IMR-90 (cell line): ENCODE measurements at regions not wholly inside any gene's neighbourhood (a gene's known extent, or its start where the extent isn't known, plus 50 kb on each side); places are given as distances from the start of the nearest gene placed in this dataset.

ENCODE experiments used
- ATAC-seq: fragments of 200-7000 bp; cut with Tn5 transposase; 2 replicates; pipeline ENCODE4 v1.9.1; 2020; ENCODE audit warnings: low read depth, mild to moderate bottlenecking, moderate library complexity
- BruUV-seq: library from RNA; stranded (reverse); fragments of 400-500 nt; replicated peaks from 2 replicates; lab custom pipeline; 2021; lab: Mats Ljungman, UMichigan
- CTCF ChIA-PET: fragments of 300-600 bp; formaldehyde crosslinking; extraction: SDS; loops from one replicate; lab custom pipeline; 2021; ENCODE audit warnings: antibody characterized with exemption; lab: Yijun Ruan, JAX
- POLR2A ChIA-PET: fragments of 300-600 bp; sonication (Branson Sonifier 250); formaldehyde crosslinking; loops from one replicate; lab custom pipeline; 2022; ENCODE audit warnings: antibody characterized with exemption; ENCODE audit not compliant: unreplicated experiment; lab: Charles Lee
- DNase-seq: peaks from one replicate; pipeline ENCODE4 v3.0.0; 2013
- H2AFZ ChIP-seq: replicated peaks from 2 replicates; pipeline ENCODE3; 2013; ENCODE audit warnings: low read length, mild to moderate bottlenecking; ENCODE audit not compliant: poor library complexity
- H2AK5ac ChIP-seq: 2 replicates; pipeline ENCODE4 v1.6.1; 2013; ENCODE audit warnings: low read depth, low read length, inconsistent platforms
- H2AK9ac ChIP-seq: replicated peaks from 2 replicates; pipeline ENCODE3; 2013; ENCODE audit warnings: mild to moderate bottlenecking, low read depth, low read length, moderate library complexity; ENCODE audit not compliant: poor library complexity
- H2BK120ac ChIP-seq: 2 replicates; pipeline ENCODE4 v1.6.1; 2013; ENCODE audit warnings: low read depth, low read length, inconsistent platforms
- H2BK15ac ChIP-seq: 3 replicates; pipeline ENCODE4 v1.6.1; 2013; ENCODE audit warnings: low read depth, low read length, inconsistent platforms
- H2BK20ac ChIP-seq: 2 replicates; pipeline ENCODE4 v1.6.1; 2013; ENCODE audit warnings: low read depth, mild to moderate bottlenecking, inconsistent platforms, low read length, moderate library complexity
- H2BK5ac ChIP-seq: 2 replicates; pipeline ENCODE4 v1.6.1; 2013; ENCODE audit warnings: mild to moderate bottlenecking, low read depth, low read length, inconsistent platforms; ENCODE audit not compliant: poor library complexity, severe bottlenecking
- H3K14ac ChIP-seq: replicated peaks from 2 replicates; pipeline ENCODE4 v1.6.1; 2013; ENCODE audit warnings: low read depth, low read length, inconsistent platforms
- H3K18ac ChIP-seq: 2 replicates; pipeline ENCODE4 v1.6.1; 2013; ENCODE audit warnings: low read depth, low read length, control low read depth
- H3K23ac ChIP-seq: 2 replicates; pipeline ENCODE4 v1.6.1; 2013; ENCODE audit warnings: low read depth, low read length, inconsistent platforms
- H3K27ac ChIP-seq: 2 replicates; pipeline ENCODE4 v1.5.1; 2013; ENCODE audit warnings: mild to moderate bottlenecking, control low read depth, low read length; ENCODE audit not compliant: insufficient read depth
- H3K27me3 ChIP-seq: 2 replicates; pipeline ENCODE4 v1.6.1; 2013; ENCODE audit warnings: low read length; ENCODE audit not compliant: control insufficient read depth, insufficient read depth
- H3K36me3 ChIP-seq: 2 replicates; pipeline ENCODE4 v1.6.1; 2013; ENCODE audit warnings: low read length, mixed read lengths; ENCODE audit not compliant: control insufficient read depth, insufficient read depth
- H3K4ac ChIP-seq: 2 replicates; pipeline ENCODE4 v1.6.1; 2013; ENCODE audit warnings: low read depth, low read length, inconsistent platforms
- H3K4me1 ChIP-seq: 2 replicates; pipeline ENCODE4 v1.6.1; 2013; ENCODE audit warnings: low read length, mixed read lengths; ENCODE audit not compliant: control insufficient read depth, insufficient read depth
- H3K4me2 ChIP-seq: 2 replicates; pipeline ENCODE4 v1.6.1; 2013; ENCODE audit warnings: low read depth, mild to moderate bottlenecking, control low read depth, low read length, moderate library complexity
- H3K4me3 ChIP-seq: 2 replicates; pipeline ENCODE4 v1.5.1; 2013; ENCODE audit warnings: low read depth, mild to moderate bottlenecking, control low read depth, low read length, moderate library complexity; ENCODE audit not compliant: insufficient read depth
- H3K56ac ChIP-seq: 2 replicates; pipeline ENCODE4 v1.6.1; 2013; ENCODE audit warnings: low read length, inconsistent platforms; ENCODE audit not compliant: insufficient read depth; ENCODE audit errors: extremely low read depth
- H3K79me1 ChIP-seq, 2 experiments: 2 replicates each; pipeline ENCODE4 v1.6.1; 2013; ENCODE audit warnings: low read length in 2 of 2, inconsistent platforms in 1 of 2, low read depth in 1 of 2
- H3K9ac ChIP-seq: 2 replicates; pipeline ENCODE4 v1.6.1; 2013; ENCODE audit warnings: low read depth, low read length, control low read depth
- H3K9me1 ChIP-seq: 2 replicates; pipeline ENCODE4 v1.6.1; 2013; ENCODE audit warnings: low read length, inconsistent platforms; ENCODE audit not compliant: insufficient read depth
- H3K9me3 ChIP-seq: 2 replicates; pipeline ENCODE4 v1.6.1; 2013; ENCODE audit warnings: low read length; ENCODE audit not compliant: control insufficient read depth, insufficient read depth
- H4K20me1 ChIP-seq: 2 replicates; pipeline ENCODE4 v1.6.1; 2013; ENCODE audit warnings: low read length, inconsistent platforms; ENCODE audit not compliant: insufficient read depth
- H4K5ac ChIP-seq: 2 replicates; pipeline ENCODE4 v1.6.1; 2013; ENCODE audit warnings: mild to moderate bottlenecking, low read depth, low read length, control low read depth
- H4K8ac ChIP-seq, 2 experiments: 2 replicates each; pipeline ENCODE4 v1.6.1; 2013; ENCODE audit warnings: low read depth in 2 of 2, low read length in 2 of 2, control low read depth in 1 of 2, inconsistent platforms in 1 of 2
- H4K91ac ChIP-seq: 2 replicates; pipeline ENCODE4 v1.6.1; 2013; ENCODE audit warnings: low read depth, low read length, inconsistent platforms; ENCODE audit not compliant: insufficient read depth
- CHD1 ChIP-seq: IDR thresholded peaks from 2 replicates; pipeline ENCODE4 v1.6.1; 2012; ENCODE audit warnings: low read depth, low read length, improper control_type of control experiment
- MAFK ChIP-seq: IDR thresholded peaks from 2 replicates; pipeline ENCODE4 v1.6.1; 2012; ENCODE audit warnings: low read depth, low read length, improper control_type of control experiment
- MAZ ChIP-seq: IDR thresholded peaks from 2 replicates; pipeline ENCODE4 v1.6.1; 2012; ENCODE audit warnings: low read depth, mild to moderate bottlenecking, low read length, improper control_type of control experiment, moderate library complexity, borderline replicate concordance
- RAD21 ChIP-seq: IDR thresholded peaks from 2 replicates; pipeline ENCODE4 v1.6.1; 2012; ENCODE audit warnings: low read length, improper control_type of control experiment
- WGBS, 2 experiments: methylation state at CpG; one replicate each; pipeline versions ENCODE4 v1.1.5 to v1.1.7; 2013; ENCODE audit warnings: missing lambda C conversion rate in 2 of 2; ENCODE audit not compliant: insufficient read length in 1 of 2; ENCODE audit errors: extremely low coverage in 2 of 2; 5-methylcytosine and 5-hydroxymethylcytosine counted together
- dilution Hi-C: fragments of 300-500 bp; cut with HindIII; formaldehyde crosslinking; loops from one replicate; pipeline ENCODE4 v1.14.3; 2018; ENCODE audit warnings: low sequenced_read_pairs; ENCODE audit not compliant: unreplicated experiment
- in situ Hi-C: fragments of 300-500 bp; cut with MboI; formaldehyde crosslinking; loops from 3 replicates; pipeline ENCODE4 v1.14.3; 2019; ENCODE audit warnings: low sequenced_read_pairs, inconsistent platforms, mixed read lengths
- intact Hi-C: fragments of 100-400 bp; cut with micrococcal nuclease; formaldehyde crosslinking; loops from 2 replicates; pipeline ENCODE4 v1.10.0; 2022

GRCh38 chr15:72851586-72851985 lies 68.0 kb upstream of the ADPGK start:
- H3K4me3 ChIP-seq = no peak overlapping the region
- H3K27ac ChIP-seq = no peak overlapping the region
- CTCF ChIA-PET = no interaction called here
- no peak overlapping the region for H3K23ac ChIP-seq
- no peaks in the 10 kb centered on the region for H4K20me1 ChIP-seq
- H3K4me1 ChIP-seq = no peaks in the 10 kb centered on the region
- no peak overlapping the region for H4K8ac ChIP-seq
- H3K4me2 ChIP-seq = no peak overlapping the region
- WGBS, 2 experiments = 63% methylated on average over 3 of the region's 8 CpGs; no CpG with 5 or more reads in 1 of the 2 experiments
- H4K5ac ChIP-seq = no peak overlapping the region
- BruUV-seq = no TSS peak
- POLR2A ChIA-PET = no interaction called here
- H3K27me3 ChIP-seq = peaks cover 30% of the 10 kb centered on the region
- no peak overlapping the region for H2AFZ ChIP-seq
- no peaks in the 10 kb centered on the region for H3K9me3 ChIP-seq
- H3K4ac ChIP-seq = no peak overlapping the region
- H2BK5ac ChIP-seq = no peak overlapping the region
- H3K56ac ChIP-seq = no peak overlapping the region
- H3K14ac ChIP-seq = no peak overlapping the region
- H3K79me1 ChIP-seq = no peaks in the 10 kb centered on the region
- H2AK5ac ChIP-seq = no peak overlapping the region
- H3K18ac ChIP-seq = no peak overlapping the region
- in situ Hi-C loops = no loop called here
- no peak overlapping the region for H2BK15ac ChIP-seq
- dilution Hi-C loops = no loop called here
- H3K36me3 ChIP-seq = no peaks in the 10 kb centered on the region
- TF ChIP-seq CHD1 (no peak), MAFK (no peak), MAZ (no peak), RAD21 (no peak)
- no peak overlapping the region for H2BK120ac ChIP-seq
- intact Hi-C loops = no loop called here
- no peak overlapping the region for H2AK9ac ChIP-seq
- ATAC-seq (no peak), DNase-seq (no peak)
- no peaks in the 10 kb centered on the region for H3K9me1 ChIP-seq
- no peak overlapping the region for H3K9ac ChIP-seq
- H4K91ac ChIP-seq = no peak overlapping the region
- H2BK20ac ChIP-seq = no peak overlapping the region
